HFF-Myc (cell line): ENCODE measurements at regions not wholly inside any gene's neighbourhood (a gene's known extent, or its start where the extent isn't known, plus 50 kb on each side); places are given as distances from the start of the nearest gene placed in this dataset.
"Not testable (repeated sequence)": the region's sequence is repeated elsewhere in the genome, so short reads cannot be mapped to it uniquely, and the experiment has no call there.

Experiments
- DNase-seq: peaks from one replicate; pipeline ENCODE4 v3.0.0-alpha.2; 2011; ENCODE audit warnings: low read depth; ENCODE audit errors: extremely low read depth
- H3K4me3 ChIP-seq: replicated peaks from 2 replicates; pipeline ENCODE4 v1.5.1; 2011; ENCODE audit warnings: low read depth, mild to moderate bottlenecking, control low read depth, low read length
- TF ChIP-seq, protein P1 (sequence below): IDR thresholded peaks from 2 replicates; pipeline ENCODE4 v1.5.1; 2012; ENCODE audit warnings: mild to moderate bottlenecking, low read depth, low read length, control low read depth; ENCODE audit errors: missing control alignments

DNA sequence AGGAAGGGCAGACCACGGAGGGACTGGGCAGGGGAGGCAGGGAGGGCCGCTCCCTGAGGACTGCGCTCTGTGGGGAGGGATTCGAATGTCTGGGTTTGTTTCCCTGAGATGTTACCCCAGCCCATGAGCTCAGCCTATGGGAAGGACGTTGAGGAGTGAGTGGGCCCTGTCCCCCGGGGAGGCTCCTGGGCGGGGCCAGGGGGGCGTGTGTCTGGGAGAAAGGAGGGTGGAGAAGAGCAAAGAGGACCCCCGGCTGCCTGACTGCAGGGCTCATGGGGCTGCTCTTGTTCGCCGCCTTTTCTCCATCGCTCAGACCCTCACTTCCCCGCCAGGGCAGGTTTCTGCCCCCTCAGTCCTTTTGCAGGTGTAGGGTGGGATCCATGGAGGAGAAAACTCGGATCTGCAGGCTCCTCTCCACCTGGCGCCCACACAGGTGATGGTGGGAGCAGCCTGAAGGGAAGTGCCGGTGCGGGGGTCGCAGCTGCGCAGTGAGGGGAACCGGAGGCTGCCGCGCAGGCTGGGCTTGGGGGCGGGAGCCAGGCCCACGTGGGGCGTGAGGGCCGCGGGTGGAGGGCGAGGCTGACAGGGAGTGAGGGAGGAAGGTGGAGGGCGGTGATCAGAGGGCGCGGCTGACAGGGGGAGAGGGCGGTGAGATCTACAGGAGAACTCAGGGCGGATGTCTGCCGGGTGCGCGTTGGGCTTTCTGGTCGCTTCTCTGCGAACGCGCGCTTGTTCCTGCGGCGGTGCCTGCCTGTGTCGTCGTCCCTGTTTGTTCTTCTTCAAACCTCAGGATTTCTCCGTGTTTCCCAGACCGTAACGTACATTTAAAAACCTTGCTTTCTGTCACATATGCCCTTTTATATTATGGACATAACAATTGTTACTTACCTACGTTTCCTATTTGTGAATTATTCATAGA, 198.2 kb upstream of the NPAP1 start:
- H3K4me3 ChIP-seq, DNase-seq: not testable (repeated sequence)

GRCh38 chr15:24485885-24486567, 189.5 kb upstream of the NPAP1 start:
- H3K4me3 ChIP-seq, DNase-seq: not testable (repeated sequence)

DNA sequence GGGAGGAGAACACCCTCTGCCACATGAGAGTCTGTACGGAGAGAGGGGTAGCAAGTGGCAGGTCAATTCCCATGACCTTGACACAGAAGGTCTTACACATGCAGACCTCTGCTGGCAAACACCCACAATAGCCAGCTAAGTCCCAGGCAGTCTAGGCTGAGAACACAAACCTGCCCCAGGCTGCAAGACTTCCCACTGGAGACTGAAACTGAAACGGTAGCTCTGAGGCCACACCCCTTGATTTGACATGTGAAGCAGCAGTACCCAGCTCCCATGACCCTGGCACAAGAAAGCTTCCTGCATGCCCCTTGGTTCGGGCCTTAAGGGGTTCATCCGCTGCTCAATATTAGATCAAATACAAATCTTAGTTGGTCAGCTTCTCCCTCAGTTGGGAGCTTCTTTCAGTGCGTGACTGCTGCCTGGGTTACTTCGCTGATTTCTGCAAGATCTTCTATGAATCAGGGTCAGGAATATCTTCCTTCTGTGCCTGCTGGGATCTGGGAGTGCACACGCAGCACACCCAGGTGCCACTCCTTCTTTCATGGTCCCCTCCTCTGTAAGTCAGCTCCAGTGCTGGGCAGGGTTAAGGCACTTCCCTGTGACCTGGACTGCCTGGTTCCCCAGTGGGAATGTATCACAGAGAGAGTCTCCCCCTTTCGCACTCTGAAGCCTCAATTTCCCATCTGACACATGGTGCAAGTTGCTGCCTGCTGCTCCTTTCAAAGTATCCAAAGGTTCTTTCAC, 187.2 kb upstream of the NPAP1 start:
- DNase-seq, H3K4me3 ChIP-seq: not testable (repeated sequence)

- H3K4me3 ChIP-seq, DNase-seq: not testable (repeated sequence)
These were observed 170.4 kb upstream of the NPAP1 start for GRCh38 chr15:24505216-24505615.

GRCh38 chr15:24509714-24510113, 165.9 kb upstream of the NPAP1 start:
- DNase-seq, H3K4me3 ChIP-seq: not testable (repeated sequence)

GRCh38 chr15:24511598-24511997, 164.0 kb upstream of the NPAP1 start:
- not testable (repeated sequence) for DNase-seq, H3K4me3 ChIP-seq

DNA sequence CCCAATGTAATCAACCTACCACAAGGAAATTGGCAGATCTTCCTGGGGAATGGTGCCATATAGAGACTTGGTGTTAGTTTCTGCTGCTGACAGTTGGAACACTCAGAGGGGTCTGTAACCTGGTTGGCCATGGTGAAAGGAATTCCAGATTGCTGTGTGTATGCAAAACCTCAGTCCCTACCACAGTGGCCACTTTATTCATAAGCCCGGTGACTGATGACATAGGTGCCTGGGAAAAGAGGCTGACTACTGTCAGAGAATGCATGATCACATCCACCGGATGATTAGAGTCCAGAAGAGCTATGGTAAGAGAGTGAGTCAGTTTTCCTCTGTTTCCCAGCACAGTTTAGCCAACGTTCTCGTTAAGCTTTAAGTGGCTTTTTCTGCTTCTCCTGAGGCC, 156.8 kb upstream of the NPAP1 start:
- not testable (repeated sequence) for H3K4me3 ChIP-seq, DNase-seq

- not testable (repeated sequence) for DNase-seq, H3K4me3 ChIP-seq
These were observed 144.3 kb upstream of the NPAP1 start for GRCh38 chr15:24531235-24531634.

- not testable (repeated sequence) for DNase-seq, H3K4me3 ChIP-seq
These were observed 141.5 kb upstream of the NPAP1 start for GRCh38 chr15:24534032-24534431.

DNA sequence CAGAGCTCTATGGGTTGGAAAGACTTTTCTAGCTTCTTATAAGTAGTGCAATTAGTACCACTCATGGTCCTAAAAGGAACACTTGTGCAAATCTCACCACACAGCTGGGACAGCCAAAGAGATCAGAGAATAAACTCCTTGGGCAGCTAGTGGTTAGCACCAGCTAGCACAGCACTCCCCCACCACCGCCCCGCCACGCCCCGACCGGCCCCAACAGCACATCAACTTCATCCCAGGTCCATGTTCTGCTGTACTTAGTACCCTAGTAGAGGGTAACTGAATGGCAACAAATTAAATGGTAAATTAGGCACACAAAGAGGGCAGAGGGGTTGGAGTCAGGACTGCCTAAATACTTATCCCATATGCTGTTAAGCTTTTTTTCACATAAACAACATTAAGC, 118.3 kb upstream of the NPAP1 start:
- DNase-seq, H3K4me3 ChIP-seq: not testable (repeated sequence)

- DNase-seq: no peak
- no peak overlapping the region for H3K4me3 ChIP-seq
- TF ChIP-seq, protein P1, sequence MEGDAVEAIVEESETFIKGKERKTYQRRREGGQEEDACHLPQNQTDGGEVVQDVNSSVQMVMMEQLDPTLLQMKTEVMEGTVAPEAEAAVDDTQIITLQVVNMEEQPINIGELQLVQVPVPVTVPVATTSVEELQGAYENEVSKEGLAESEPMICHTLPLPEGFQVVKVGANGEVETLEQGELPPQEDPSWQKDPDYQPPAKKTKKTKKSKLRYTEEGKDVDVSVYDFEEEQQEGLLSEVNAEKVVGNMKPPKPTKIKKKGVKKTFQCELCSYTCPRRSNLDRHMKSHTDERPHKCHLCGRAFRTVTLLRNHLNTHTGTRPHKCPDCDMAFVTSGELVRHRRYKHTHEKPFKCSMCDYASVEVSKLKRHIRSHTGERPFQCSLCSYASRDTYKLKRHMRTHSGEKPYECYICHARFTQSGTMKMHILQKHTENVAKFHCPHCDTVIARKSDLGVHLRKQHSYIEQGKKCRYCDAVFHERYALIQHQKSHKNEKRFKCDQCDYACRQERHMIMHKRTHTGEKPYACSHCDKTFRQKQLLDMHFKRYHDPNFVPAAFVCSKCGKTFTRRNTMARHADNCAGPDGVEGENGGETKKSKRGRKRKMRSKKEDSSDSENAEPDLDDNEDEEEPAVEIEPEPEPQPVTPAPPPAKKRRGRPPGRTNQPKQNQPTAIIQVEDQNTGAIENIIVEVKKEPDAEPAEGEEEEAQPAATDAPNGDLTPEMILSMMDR: no peak
These were observed 67.9 kb upstream of the NPAP1 start for GRCh38 chr15:24607636-24608035.

- TF ChIP-seq, protein P1: no peak
- no peak overlapping the region for H3K4me3 ChIP-seq
- no peak for DNase-seq
These were observed 57.9 kb upstream of the NPAP1 start for GRCh38 chr15:24617646-24618045.
